ENCODE measurements at regions not wholly inside any gene's neighbourhood (a gene's known extent, or its start where the extent isn't known, plus 50 kb on each side); places are given as distances from the start of the nearest gene placed in this dataset.
A peak's percentile ranks its signal among the peaks of the same experiment; 100 is the strongest.

GRCh38 chr5:164747371-164747770 is 1242.0 kb downstream of the MAT2B start:
- DNase-seq, result no peak

- no peak for DNase-seq
Measured at GRCh38 chr5:164748861-164749260, 1243.4 kb downstream of the MAT2B start.

- DNase-seq, result no peak
Measured at GRCh38 chr5:164753434-164753833, 1248.0 kb downstream of the MAT2B start.

- DNase-seq, result peak; percentile 71 to 90
Measured at GRCh38 chr5:164763206-164763605, 1257.8 kb downstream of the MAT2B start.

- DNase-seq, result no peak
Measured at GRCh38 chr5:164772122-164772521, 1266.7 kb downstream of the MAT2B start.

- DNase-seq, result no peak
Measured at GRCh38 chr5:164784230-164784629, 1278.8 kb downstream of the MAT2B start.

GRCh38 chr5:164798110-164798509 is 1292.7 kb downstream of the MAT2B start:
- DNase-seq, result no peak

GRCh38 chr5:164799391-164799790 is 1294.0 kb downstream of the MAT2B start:
- DNase-seq, result no peak

GRCh38 chr5:164801910-164802309 is 1296.5 kb downstream of the MAT2B start:
- DNase-seq, result no peak

- no peak for DNase-seq
Measured at GRCh38 chr5:164809821-164810220, 1304.4 kb downstream of the MAT2B start.

GRCh38 chr5:164818445-164818844 is 1313.0 kb downstream of the MAT2B start:
- no peak for DNase-seq

GRCh38 chr5:164824671-164825070 is 1319.3 kb downstream of the MAT2B start:
- no peak for DNase-seq

GRCh38 chr5:164832516-164832915 is 1327.1 kb downstream of the MAT2B start:
- no peak for DNase-seq

GRCh38 chr5:164844348-164844747 is 1338.9 kb downstream of the MAT2B start:
- no peak for DNase-seq

GRCh38 chr5:164860896-164861295 is 1355.5 kb downstream of the MAT2B start:
- DNase-seq, result peak; percentile 86 to 95

GRCh38 chr5:164861610-164862009 is 1356.2 kb downstream of the MAT2B start:
- DNase-seq, result no peak

GRCh38 chr5:164868761-164869160 is 1363.3 kb downstream of the MAT2B start:
- DNase-seq, result no peak

- DNase-seq, result no peak
Measured at GRCh38 chr5:164869325-164869724, 1363.9 kb downstream of the MAT2B start.

GRCh38 chr5:164876793-164877192 is 1371.4 kb downstream of the MAT2B start:
- DNase-seq, result no peak

- no peak for DNase-seq
Measured at GRCh38 chr5:164881442-164881841, 1376.0 kb downstream of the MAT2B start.

GRCh38 chr5:164885179-164885578 is 1379.8 kb downstream of the MAT2B start:
- peak; percentile 46 to 84 for DNase-seq

- no peak for DNase-seq
Measured at GRCh38 chr5:164893071-164893470, 1387.7 kb downstream of the MAT2B start.

- no peak for DNase-seq
Measured at GRCh38 chr5:164898705-164899104, 1393.3 kb downstream of the MAT2B start.

GRCh38 chr5:164909673-164910072 is 1404.3 kb downstream of the MAT2B start:
- no peak for DNase-seq

GRCh38 chr5:164921722-164922121 is 1416.3 kb downstream of the MAT2B start:
- no peak for DNase-seq

- DNase-seq, result no peak
Measured at GRCh38 chr5:164934039-164934438, 1428.6 kb downstream of the MAT2B start.

Measured in NCI-H524 (cell line).